D721Med (cell line): ENCODE measurements at regions not wholly inside any gene's neighbourhood (a gene's known extent, or its start where the extent isn't known, plus 50 kb on each side); places are given as distances from the start of the nearest gene placed in this dataset.

ENCODE experiments used
- DNase-seq: peaks from one replicate; pipeline ENCODE4 v3.0.0; 2011; ENCODE audit warnings: low spot score; ENCODE audit not compliant: insufficient read length
- FAIRE-seq: peaks from 2 replicates; lab custom pipeline; 2011; peaks lifted over from hg19 to GRCh38; lab: Jason Lieb, UNC
- CTCF ChIP-seq: IDR thresholded peaks from 2 replicates; pipeline ENCODE4 v1.5.1; 2012; ENCODE audit warnings: mild to moderate bottlenecking, control low read depth; ENCODE audit not compliant: insufficient read depth; ENCODE audit errors: missing control alignments

GRCh38 chr7:16144361-16144760 is 277.0 kb downstream of the CRPPA start:
- DNase-seq (no peak), FAIRE-seq (no peak)
- TF ChIP-seq CTCF: no peak

GRCh38 chr7:16137944-16138343 is 283.4 kb downstream of the CRPPA start:
- no peak for TF ChIP-seq CTCF
- FAIRE-seq: no peak
- DNase-seq: no peak

- no peak for FAIRE-seq
Measured at GRCh38 chr7:16136896-16137295, 284.4 kb downstream of the CRPPA start.

GRCh38 chr7:16135658-16136057 is 285.7 kb downstream of the CRPPA start:
- FAIRE-seq (no peak), DNase-seq (no peak)
- no peak for TF ChIP-seq CTCF

More at GRCh38 chr7:16136896-16137295, 284.4 kb downstream of the CRPPA start:
- no peak for DNase-seq
- no peak for TF ChIP-seq CTCF

GRCh38 chr7:16130111-16131110 is 290.9 kb downstream of the CRPPA start:
- TF ChIP-seq CTCF: no peak
- no peak for DNase-seq
- FAIRE-seq: no peak

GRCh38 chr7:16129431-16130110 is 291.8 kb downstream of the CRPPA start:
- TF ChIP-seq CTCF: no peak
- DNase-seq (no peak), FAIRE-seq (no peak)
